ENCODE measurements at regions not wholly inside any gene's neighbourhood (a gene's known extent, or its start where the extent isn't known, plus 50 kb on each side); places are given as distances from the start of the nearest gene placed in this dataset.
"Not testable (repeated sequence)": the region's sequence is repeated elsewhere in the genome, so short reads cannot be mapped to it uniquely, and the experiment has no call there.

DNA sequence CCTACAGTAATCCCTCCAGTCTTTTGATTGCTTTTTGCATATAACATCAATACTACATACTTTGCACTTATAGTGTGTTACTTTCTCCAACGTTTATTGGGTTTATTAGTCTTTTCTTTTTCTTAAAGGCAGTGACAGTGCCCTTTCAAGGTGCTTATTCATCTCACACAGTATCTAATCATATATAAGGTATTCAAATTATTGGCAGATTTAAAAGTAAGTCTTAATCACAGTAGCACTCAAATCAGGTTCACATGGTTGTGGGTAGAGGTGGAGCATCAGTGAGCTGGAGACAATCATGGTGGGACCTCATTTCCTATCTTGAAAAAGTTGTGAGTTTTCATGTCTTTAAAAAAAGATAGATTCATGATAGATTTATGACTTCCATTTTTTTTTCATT, 706.2 kb downstream of the GALC start:
- DNase-seq, result no peak

GRCh38 chr14:87286191-87286590, 706.8 kb downstream of the GALC start:
- no peak for DNase-seq

DNA sequence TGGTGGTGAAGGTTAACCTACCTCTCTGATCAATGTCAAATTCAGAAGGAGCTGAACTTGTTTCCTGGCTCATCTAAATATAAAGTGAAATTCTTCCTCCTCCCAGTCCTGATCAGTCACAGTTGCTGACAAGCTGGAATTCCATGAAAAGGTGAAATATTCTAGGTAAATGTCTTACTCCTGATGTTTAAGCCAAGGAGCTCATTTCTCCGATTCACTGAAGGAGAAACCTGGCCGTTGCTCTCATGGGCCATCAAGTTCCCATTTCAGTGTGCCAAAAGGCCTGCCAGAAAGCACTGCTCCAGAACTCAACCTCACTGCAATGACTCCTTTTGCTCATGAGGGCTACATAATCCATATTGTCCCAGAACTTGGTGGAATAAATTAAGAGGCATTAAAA, 707.5 kb downstream of the GALC start:
- DNase-seq, result no peak

DNA sequence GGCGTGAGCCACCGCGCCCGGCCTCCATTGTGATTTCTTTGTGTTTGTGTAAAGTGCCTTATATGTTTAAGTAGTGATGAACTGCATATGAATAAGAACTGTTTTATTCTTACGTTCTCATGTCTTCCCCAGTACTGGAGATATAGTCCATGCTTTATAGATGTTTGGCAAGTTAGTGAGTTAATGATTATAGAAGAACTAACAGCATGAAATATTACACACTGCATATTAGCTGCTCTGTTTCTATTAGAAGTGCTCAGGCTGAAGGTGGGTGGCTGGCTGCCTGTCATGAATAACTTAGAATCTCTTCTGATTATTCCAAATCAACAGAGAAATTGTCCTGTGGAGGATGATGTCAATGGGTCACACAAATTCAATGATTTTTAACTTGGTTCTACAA, 709.4 kb downstream of the GALC start:
- no peak for DNase-seq

DNA sequence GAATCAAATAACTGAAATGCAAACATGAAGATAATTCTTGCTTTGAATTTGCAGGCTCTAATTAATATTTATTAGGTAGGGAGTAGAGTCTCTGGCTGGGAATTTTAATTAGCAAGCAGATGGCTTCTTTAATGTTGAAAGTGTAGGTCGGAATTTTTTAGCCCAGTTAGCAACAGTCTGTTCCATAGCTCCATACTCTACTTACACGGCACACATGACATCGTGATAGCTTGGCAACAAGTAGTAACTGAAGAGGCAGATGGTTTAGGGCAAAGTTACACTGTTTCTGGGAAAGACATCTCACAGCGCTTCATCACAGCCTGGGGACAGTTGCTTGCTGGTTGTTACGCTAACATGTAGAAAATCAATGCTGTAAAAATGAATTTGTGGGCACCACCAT, 710.7 kb downstream of the GALC start:
- no peak for DNase-seq

DNA sequence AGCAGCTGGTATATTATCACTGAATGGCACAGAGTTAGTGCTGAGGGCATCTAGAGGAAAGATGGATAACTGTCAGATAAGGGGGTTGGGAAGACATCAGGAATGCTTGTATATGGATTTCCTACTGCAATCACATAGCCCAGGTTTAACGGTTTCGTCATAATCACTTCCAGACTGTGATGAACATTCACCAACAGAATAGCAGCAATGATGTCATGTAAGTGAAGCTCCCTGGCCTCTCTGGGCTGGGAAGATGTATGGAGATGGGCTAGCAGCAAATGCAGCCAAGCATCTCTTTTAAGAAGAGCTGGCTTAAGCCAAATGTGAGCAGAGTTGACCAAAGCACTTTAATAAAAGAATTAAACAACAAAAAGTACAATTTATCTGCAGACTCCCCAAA, 714.6 kb downstream of the GALC start:
- no peak for DNase-seq

DNA sequence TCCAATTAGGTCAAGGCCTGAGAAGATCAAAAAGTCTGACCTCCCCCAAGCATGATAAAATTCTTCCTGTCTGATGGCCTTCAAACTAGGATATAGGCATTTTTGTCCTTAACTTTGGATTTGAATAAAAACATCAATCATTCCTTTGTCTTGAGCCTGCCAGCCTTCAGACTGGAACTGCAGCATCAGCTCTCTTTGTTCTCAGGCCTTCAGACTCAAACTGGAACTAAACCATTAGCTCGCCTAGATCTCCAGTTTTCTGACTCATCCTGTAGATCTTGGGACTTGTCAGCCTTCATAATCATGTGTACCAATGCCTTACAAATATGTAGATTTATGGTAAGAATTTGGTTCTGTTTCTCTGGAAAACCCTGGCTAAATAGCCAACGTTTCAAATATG, 721.7 kb downstream of the GALC start:
- no peak for DNase-seq

DNA sequence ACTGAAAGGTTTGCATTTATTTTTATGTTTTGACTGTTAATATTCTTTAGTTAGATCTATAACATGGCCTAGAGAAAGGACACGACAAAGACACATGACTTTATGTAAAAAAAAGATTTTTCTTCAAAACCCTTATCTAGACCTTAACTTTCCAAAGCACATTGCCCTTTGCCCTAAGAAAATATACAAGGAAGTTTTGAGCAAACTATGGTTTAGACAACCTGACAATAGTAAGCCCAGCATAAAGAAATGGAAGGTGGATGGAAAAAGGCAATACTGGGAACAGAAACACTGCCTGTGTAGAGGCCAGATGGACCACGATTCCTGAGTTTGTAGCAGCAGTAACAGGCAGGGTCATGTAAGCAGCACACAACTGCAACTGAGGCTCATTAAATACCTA, 724.0 kb downstream of the GALC start:
- DNase-seq, result no peak

GRCh38 chr14:87264796-87265195, 728.2 kb downstream of the GALC start:
- DNase-seq, result no peak

GRCh38 chr14:87264272-87264785, 728.7 kb downstream of the GALC start:
- DNase-seq, result no peak

DNA sequence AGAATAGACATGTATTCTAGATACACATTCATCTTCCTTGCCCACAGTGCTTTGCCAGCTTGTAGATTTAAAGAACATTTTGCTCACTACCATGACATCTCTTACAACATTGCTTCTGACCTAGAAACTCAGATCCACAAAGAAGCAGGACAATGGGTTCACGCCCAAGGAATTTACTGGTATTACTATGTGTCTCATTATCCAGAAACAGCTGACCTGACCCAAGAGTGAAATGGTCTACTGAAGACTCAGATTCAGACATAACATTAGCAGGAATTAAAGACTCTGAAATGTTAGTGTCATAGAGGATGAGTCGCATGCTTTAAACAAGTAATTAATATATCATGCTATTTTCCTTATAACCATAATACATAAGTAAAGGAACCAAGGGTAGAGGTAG, 731.4 kb downstream of the GALC start:
- no peak for DNase-seq

- no peak for DNase-seq
Observed at GRCh38 chr14:87260460-87260859, 732.5 kb downstream of the GALC start.

- DNase-seq, result no peak
Observed at GRCh38 chr14:87257421-87257820, 735.6 kb downstream of the GALC start.

- no peak for DNase-seq
Observed at GRCh38 chr14:87255058-87255457, 737.9 kb downstream of the GALC start.

GRCh38 chr14:87254331-87254874, 738.6 kb downstream of the GALC start:
- DNase-seq, result no peak

DNA sequence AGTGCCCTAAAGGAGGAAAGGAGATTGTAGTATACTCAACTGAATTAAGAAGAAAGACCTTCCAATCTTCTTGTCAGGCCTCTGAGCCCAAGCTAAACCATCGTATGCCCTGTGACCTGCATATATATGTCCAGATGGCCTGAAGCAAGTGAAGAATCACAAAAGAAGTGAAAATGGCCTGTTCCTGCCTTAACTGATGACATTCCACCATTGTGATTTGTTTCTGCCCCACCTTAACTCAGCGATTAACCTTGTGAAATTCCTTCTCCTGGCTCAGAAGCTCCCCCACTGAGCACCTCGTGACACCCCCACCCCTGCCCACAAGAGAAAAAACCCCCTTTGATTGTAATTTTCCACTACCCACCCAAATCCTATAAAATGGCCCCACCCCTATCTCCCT, 739.2 kb downstream of the GALC start:
- DNase-seq, result not testable (repeated sequence)

DNA sequence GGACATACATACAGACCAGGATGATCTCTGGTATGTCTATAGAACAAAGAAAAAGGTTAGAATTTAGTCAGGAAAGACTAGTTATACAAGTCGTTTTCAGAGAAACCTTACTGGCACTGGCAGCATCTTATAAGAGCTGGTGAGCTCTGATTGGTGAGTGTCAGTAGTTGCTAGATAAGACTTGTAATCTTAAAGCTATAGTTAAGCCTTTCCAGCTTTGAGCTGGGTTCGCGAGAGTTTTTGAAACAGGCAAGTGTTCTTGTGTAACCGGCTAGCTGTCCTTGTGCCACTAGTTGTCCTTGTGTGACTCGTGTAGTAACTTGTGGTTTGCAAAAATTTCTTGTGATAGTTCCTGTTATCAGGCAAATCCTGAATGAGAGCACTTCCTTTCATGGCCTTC, 740.9 kb downstream of the GALC start:
- DNase-seq, result no peak

DNA sequence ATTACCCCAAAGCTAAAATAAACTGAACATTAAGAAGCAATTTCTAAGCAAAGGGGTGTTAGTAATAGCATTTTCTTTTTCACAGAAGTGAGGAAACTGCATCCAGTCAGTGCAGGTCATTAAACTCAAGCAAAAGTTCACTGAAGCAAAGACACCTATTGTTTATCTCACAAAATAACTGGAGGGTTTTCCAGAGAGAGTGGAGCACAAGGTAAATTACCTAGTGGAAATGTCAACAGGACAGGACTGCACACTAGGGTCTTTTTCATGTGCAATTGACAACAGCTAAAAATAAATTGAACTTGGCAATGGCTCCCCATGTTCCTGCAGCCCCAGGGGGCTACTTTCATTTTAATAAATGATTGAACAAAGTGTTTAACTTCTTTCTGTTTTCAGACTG, 742.0 kb downstream of the GALC start:
- DNase-seq, result no peak

DNA sequence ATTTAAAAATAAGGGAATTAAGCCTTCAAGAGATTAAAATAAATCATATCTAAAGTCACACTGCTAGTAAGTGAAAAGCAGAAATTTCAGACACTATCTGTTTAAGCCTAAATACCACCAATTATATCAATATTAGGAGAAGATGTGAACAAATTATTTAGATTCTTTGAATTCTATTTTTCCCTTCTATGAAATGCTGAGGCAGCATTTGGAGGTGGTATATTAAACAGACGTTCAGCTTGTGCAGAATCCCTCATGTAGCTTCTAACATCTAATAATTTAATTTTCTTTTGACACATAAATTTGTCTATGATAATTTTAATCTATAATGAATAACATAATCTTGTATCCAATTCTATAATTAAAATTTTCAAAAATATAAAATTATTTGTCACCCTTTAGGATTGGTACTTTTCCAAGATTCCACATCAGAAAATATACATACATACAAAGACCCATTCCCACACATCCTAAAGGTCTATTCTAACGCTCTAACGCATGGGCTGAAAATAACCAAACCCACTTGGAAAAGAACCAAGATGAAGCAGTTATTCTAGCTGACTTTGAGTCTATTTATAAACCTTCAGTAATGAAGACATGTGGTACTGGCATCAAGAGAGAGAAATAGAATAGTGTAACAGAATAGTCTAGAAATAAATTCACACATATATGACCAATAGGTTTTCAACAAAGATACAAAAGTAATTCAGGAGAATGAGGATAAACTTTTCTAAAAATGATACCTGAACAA, 751.8 kb downstream of the GALC start:
- DNase-seq, result no peak

GRCh38 chr14:87240319-87240718, 752.7 kb downstream of the GALC start:
- DNase-seq, result not testable (repeated sequence)

DNA sequence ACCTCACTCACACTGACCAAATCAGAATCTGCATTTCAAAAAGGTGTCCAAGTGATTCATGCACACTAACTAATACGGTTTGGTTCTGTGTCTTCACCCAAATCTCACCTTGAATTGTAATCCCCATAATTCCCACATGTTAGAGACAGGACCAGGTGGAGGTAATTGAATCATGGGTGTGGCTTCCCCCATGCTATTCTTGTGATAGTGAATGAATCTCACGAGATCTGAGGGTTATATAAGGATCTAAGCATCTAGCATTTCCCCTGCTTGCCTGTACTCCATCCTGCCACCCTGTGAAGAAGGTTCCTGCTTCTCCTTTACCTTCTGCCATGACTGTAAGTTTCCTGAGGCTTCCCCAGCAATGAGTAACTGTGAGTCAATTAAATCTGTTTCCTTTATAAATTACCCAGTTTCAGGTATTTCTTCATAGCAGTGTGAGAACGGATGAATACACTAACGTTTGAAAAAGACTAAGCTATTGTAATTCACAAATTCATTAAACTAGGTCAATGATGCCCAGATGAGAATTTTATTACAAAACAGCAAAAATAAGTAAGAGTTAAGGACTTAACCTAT, 759.1 kb downstream of the GALC start:
- no peak for DNase-seq

DNA sequence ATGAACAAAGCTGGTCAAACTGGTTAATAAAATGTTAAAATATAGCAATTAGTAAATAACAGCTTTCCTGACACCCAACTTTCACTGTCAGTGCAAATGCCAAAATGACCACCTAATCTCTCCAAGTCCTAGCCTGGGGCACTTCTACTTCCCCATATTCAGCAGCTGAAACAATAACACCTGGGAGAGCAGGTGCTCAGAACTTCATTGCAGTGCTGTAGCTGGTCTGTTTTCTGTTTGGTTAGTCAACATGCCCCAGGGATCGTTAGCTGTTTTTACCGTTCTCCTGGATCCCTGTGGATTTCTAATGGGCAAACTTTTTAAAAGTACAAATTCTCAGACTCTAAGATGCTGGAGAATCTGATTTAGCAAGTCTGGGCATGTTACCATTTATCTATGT, 759.7 kb downstream of the GALC start:
- DNase-seq, result no peak

GRCh38 chr14:87231336-87232026, 761.5 kb downstream of the GALC start:
- DNase-seq, result no peak

- no peak for DNase-seq
Observed at GRCh38 chr14:87230726-87231125, 762.3 kb downstream of the GALC start.
